GM12892 (cell line): ENCODE measurements at regions not wholly inside any gene's neighbourhood (a gene's known extent, or its start where the extent isn't known, plus 50 kb on each side); places are given as distances from the start of the nearest gene placed in this dataset.
"Not testable (repeated sequence)": the region's sequence is repeated elsewhere in the genome, so short reads cannot be mapped to it uniquely, and the experiment has no call there.

Experiments
- DNase-seq: peaks from one replicate; pipeline ENCODE4 v3.0.0; 2011; ENCODE audit not compliant: insufficient read length
- FAIRE-seq: peaks from 2 replicates; lab custom pipeline; 2011; peaks lifted over from hg19 to GRCh38; lab: Jason Lieb, UNC
- POLR2A ChIP-seq: IDR thresholded peaks from 2 replicates; pipeline ENCODE4 v1.6.1; 2011; ENCODE audit warnings: low read depth, low read length, control low read depth
- POLR2AphosphoS5 ChIP-seq: IDR thresholded peaks from 2 replicates; pipeline ENCODE4 v1.6.1; 2011; ENCODE audit warnings: low read depth, low read length, control low read depth
- TAF1 ChIP-seq: IDR thresholded peaks from 2 replicates; pipeline ENCODE4 v1.6.1; 2011; ENCODE audit warnings: low read depth, mild to moderate bottlenecking, control low read depth, low read length, borderline replicate concordance

DNA sequence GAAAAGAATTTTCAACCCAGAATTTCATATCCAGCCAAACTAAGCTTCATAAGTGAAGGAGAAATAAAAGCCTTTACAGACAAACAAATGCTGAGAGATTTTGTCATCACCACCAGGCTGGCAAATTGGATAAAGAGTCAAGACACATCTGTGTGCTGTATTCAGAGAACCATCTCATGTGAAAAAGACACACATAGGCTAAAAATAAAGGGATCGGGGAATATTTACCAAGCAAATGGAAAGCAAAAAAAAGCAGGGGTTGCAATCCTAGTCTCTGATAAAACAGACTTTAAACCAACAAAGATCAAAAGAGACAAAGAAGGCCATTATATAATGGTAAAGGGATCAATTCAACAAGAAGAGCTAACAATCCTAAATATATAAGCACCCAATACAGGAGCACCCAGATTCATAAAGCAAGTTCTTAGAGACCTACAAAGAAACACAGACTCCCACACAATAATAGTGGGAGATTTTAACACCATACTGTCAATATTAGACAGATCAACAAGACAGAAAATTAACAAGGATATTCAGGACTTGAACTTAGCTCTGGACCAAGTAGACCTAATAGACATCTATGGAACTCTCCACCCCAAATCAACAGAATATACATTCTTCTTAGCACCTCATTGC, 55.9 kb upstream of the ACSM6 start:
- not testable (repeated sequence) for FAIRE-seq, DNase-seq

DNA sequence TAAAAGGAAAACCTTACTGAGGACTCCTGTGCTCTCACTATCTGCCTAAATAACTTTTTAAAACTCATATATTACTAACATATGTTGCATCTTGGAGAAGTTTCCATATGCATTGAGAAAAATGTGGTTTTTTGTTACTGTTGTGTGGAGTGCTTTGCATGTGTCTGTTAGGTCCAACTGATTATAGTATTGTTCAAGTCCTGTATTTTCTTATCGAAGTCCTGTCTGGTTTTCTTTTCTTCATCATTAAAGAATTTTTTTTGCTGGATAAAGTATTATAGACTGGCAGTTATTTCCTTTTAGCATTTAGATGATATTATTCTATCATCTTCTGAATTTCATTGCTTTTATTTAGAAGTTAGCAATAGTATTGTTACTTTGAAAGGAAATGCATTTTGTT, 59.5 kb upstream of the ACSM6 start:
- TF ChIP-seq TAF1 (no peak), POLR2A (no peak), POLR2AphosphoS5 (no peak)
- DNase-seq (no peak), FAIRE-seq (no peak)

DNA sequence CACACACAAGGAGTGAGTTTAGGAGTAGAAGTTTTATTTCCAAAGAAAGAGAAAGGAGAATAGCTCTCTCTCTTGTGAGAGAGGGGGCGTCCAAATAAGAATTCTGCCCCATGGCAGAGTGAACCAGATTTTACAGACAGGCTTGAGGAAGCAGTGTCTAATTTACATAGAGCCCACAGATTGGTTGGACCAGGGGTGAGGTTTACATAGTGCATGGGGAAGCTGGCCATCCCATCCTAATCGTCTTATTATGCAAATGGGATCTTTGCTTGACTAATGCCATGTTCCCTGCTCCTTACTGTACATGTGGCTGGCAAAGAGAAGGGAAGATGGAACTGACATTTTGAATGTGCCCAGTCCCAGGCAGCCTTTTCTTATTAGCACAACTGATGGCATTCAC, 60.0 kb upstream of the ACSM6 start:
- DNase-seq: no peak
- no peak for FAIRE-seq
- TF ChIP-seq POLR2AphosphoS5 (no peak), TAF1 (no peak), POLR2A (no peak)

DNA sequence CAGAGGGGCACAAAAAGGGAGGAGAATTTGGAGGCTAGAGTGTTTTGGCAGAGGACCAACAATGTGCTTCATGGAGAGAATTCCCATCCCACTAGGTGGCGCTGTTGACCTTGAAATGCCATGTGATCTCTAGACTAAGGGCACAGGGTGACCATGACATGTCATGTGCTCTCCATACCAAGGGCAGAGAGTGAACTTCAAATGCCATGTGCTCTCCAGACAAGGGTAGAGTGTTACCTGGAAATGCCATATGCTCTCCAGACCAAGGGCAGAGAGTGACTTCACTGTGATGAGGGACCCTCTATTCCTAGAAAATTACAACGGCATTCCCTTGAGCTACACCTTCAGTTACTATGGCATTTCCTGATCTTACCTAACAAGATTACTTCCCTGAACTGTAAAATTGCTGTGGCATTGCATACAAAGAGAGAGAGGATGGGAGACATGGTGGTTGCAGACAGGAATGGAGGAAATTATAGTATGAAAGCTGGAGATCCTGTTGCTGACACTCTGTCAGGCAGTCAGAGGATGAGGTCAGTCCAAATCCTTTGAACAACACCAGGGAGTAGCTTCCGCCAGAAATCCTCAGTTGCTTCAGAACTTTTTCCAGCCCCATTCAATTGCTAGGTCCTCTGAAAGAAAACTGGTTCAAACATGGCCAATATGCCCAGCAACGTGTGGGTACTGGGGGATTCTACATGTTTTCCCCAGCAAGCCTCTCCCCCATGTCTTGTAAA, 60.9 kb upstream of the ACSM6 start:
- TF ChIP-seq POLR2A: no peak
- TF ChIP-seq TAF1: no peak
- TF ChIP-seq POLR2AphosphoS5: no peak

DNA sequence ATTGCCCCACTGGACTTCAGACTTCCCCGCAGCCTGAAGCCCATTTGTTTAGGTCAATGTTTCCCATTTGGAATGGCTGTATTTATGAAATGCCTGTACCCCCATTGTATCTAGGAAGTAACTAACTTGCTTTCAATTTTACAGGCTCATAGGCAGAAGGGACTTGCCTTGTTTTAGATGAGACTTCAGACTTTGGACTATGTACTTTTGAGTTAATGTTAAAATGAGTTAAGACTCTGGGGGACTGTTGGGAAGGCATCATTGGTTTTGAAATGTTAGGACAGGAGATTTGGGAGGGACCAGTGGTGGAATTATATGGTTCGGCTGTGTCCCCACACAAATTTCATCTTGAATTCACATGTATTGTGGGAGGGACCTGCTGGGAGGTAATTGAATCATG, 61.1 kb upstream of the CYP2C8 start:
- FAIRE-seq, DNase-seq: not testable (repeated sequence)

More for the DNA sequence above, 60.9 kb upstream of the ACSM6 start:
- DNase-seq: peak; percentile 15
- FAIRE-seq: peak; percentile 97

DNA sequence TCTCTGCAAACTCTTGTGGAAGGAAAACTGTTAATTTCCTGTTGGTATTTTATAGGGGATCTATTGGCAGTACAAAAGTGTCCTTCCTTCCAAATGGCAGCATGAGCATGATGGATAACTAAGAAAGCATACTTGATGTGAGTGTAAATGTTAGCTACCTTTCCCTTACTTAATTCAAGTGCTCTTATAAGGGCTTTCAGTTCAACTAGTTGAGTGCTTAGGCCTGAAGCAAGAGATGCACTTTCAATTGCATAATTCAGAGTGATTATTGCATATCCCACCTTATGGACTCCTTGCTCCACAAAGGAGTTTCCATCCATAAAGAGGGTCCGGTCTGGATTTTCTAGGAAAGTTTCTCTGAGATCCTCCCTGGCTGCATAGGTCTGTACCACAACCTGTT, 56.3 kb upstream of the CYP2C8 start:
- TF ChIP-seq POLR2A (no peak), POLR2AphosphoS5 (no peak), TAF1 (no peak)
- no peak for FAIRE-seq
- no peak for DNase-seq

DNA sequence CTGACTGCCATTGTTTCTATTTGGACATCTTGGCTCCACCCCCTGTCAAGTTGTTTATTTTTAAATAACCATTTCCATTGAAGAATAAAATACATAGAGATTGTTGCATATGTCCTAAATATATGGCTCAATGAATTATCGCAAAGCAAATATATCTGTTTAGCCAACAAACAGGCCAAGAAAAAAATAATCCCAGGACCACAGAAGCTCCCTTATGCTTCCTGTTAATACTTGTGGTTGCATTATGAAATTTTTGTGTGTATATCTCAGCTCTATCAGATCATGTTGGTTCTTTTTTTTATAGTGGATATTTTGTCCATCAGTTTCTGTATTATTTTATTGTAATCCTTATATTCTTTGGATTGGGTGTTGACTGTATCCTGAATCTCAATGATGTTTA, 53.4 kb upstream of the CYP2C8 start:
- no peak for FAIRE-seq
- DNase-seq: no peak
- TF ChIP-seq POLR2A: no peak
- TF ChIP-seq POLR2AphosphoS5: no peak
- no peak for TF ChIP-seq TAF1

DNA sequence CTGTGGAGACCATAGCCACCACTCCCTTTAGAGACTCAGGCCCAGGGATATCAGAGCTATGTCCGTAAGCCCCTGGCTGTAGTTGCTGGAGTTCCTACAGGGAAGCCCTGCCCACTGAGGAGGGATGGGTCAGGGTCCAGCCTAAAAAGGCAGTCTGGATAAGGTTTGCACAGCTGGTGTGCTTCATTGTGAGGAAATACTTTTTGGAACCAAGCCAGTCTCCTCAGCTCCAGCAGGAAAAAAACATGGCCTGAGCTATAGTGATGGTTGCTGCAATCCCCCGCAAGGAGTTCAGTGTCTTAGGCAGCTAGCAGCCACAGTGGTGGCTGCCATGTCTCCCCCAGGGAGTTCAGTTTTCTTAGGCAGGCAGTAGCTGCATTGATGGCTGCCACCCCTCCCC, 52.6 kb upstream of the CYP2C8 start:
- FAIRE-seq: no peak
- TF ChIP-seq TAF1: no peak
- TF ChIP-seq POLR2AphosphoS5: no peak
- no peak for TF ChIP-seq POLR2A
- no peak for DNase-seq
